NT2/D1 (cell line): ENCODE measurements at regions not wholly inside any gene's neighbourhood (a gene's known extent, or its start where the extent isn't known, plus 50 kb on each side); places are given as distances from the start of the nearest gene placed in this dataset.
"Not testable (repeated sequence)": the region's sequence is repeated elsewhere in the genome, so short reads cannot be mapped to it uniquely, and the experiment has no call there.

Source experiments
- SUZ12 ChIP-seq: IDR thresholded peaks from 2 replicates; pipeline ENCODE4 v1.6.1; 2011; ENCODE audit not compliant: insufficient read length, insufficient read depth; ENCODE audit errors: extremely low read depth
- ZNF274 ChIP-seq: IDR thresholded peaks from 2 replicates; pipeline ENCODE4 v1.6.1; 2011; ENCODE audit warnings: mild to moderate bottlenecking, low read depth, low read length

- not testable (repeated sequence) for TF ChIP-seq SUZ12, ZNF274
These were observed 134.1 kb downstream of the CWH43 start for GRCh38 chr4:49120042-49120779.
